ENCODE measurements at regions not wholly inside any gene's neighbourhood (a gene's known extent, or its start where the extent isn't known, plus 50 kb on each side); places are given as distances from the start of the nearest gene placed in this dataset.

DNA sequence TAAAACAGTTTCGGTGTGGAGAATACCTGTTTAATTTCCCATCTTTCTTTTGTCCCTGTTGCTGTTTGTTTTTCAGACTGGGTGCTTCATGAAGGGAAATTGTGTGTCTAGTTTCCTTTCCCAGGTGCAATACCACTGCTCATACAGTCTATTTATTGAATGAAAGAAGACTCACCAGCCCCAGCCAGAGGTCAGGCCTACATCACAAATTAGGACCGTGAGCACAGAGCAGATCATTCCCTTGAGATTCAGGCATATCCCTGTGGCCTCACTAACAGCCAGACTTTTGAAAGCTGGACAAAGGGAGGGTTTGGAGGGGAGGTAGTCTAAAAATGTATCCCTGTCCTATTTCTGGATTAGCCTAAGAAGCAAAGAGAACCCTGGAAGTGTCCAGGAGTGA, 278.9 kb downstream of the IRS1 start:
- Mint-ChIP-seq H3K4me1 (ENCODE audit: low read depth) (no peaks in the 10 kb centered on the region), H3K4me3 (no peak overlapping the region), H3K9me3 (ENCODE audit: low read depth) (peaks cover 5% of the 10 kb centered on the region), H3K27me3 (no peaks in the 10 kb centered on the region), H3K27ac (no peak overlapping the region), H3K36me3 (no peaks in the 10 kb centered on the region)

GRCh38 chr2:226515344-226516055, 284.1 kb downstream of the IRS1 start:
- peaks cover 10% of the 10 kb centered on the region for H3K27me3 Mint-ChIP-seq
- H3K9me3 Mint-ChIP-seq (ENCODE audit: low read depth) = no peaks in the 10 kb centered on the region
- H3K36me3 Mint-ChIP-seq = no peaks in the 10 kb centered on the region
- H3K27ac Mint-ChIP-seq = no peak overlapping the region
- H3K4me3 Mint-ChIP-seq = no peak overlapping the region
- H3K4me1 Mint-ChIP-seq (ENCODE audit: low read depth) = no peaks in the 10 kb centered on the region

DNA sequence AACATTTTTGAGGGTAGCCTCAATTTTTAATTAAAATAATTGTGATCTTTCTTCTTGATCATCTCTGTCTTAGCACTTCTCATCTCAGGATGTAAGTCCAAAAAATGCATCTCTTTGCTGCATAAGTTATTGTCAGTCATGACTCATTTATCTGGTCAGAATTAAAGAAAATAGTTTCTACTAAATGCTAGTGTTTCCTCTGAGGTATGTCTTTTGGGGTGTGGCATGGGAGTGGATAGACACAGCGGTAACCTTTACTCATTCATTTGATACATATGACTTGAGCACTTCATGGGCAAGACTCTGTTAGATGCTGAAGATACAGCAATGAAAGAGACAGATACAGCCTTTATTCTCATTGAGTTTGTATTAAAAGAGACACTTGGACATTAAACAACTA, 284.7 kb downstream of the IRS1 start:
- H3K27me3 Mint-ChIP-seq = peaks cover 10% of the 10 kb centered on the region
- H3K36me3 Mint-ChIP-seq = no peaks in the 10 kb centered on the region
- H3K4me1 Mint-ChIP-seq (ENCODE audit: low read depth) = no peaks in the 10 kb centered on the region
- H3K4me3 Mint-ChIP-seq = no peak overlapping the region
- H3K9me3 Mint-ChIP-seq (ENCODE audit: low read depth) = no peaks in the 10 kb centered on the region
- H3K27ac Mint-ChIP-seq = no peak overlapping the region

- Mint-ChIP-seq H3K9me3 (ENCODE audit: low read depth) (no peaks in the 10 kb centered on the region), H3K27me3 (peaks cover 12% of the 10 kb centered on the region), H3K36me3 (no peaks in the 10 kb centered on the region), H3K4me3 (no peak overlapping the region), H3K4me1 (ENCODE audit: low read depth) (no peaks in the 10 kb centered on the region), H3K27ac (no peak overlapping the region)
Measured at GRCh38 chr2:226511311-226511710, 288.3 kb downstream of the IRS1 start.

DNA sequence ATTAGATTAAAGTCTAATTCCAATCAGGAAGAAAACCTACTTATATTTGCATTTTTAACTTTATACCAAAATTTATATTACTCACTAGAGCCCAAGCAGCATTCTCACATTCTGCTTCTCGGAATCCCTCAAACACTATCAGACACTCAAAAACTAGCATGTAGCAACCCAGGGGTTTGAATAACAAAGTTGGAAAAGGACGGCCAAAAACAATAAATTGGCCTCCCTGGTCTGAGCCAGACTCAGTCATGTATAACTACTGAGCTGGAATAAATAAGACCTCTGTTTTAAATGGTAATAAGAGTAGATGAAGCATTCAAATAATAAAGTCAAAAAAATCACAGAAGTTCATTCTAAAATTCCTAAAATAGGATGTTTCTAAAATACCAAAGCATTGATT, 290.9 kb downstream of the IRS1 start:
- Mint-ChIP-seq H3K36me3 (no peaks in the 10 kb centered on the region), H3K4me3 (no peak overlapping the region), H3K9me3 (ENCODE audit: low read depth) (no peaks in the 10 kb centered on the region), H3K4me1 (ENCODE audit: low read depth) (no peaks in the 10 kb centered on the region), H3K27me3 (peaks cover 14% of the 10 kb centered on the region), H3K27ac (no peak overlapping the region)

DNA sequence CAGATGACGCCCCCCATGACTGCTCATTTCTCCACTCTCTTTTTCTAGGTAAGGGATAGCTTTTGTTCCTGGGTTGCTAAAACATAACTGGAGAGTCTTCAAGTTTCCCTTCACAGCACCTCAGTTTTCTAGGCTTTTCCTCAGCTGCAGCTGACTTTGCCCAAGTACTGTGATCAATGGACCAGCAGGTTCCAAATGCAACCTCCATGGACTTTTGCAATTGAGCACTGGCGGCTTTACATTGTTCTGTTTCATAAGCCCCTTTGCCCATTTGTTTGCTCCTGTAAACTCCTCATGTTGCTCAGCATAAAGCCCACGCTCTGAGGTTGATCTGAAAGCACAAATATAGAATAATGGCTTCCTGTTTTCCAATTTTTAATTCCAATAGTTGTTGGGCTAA, 291.6 kb downstream of the IRS1 start:
- Mint-ChIP-seq H3K27me3 (peaks cover 14% of the 10 kb centered on the region), H3K36me3 (no peaks in the 10 kb centered on the region), H3K27ac (no peak overlapping the region), H3K9me3 (ENCODE audit: low read depth) (no peaks in the 10 kb centered on the region), H3K4me1 (ENCODE audit: low read depth) (no peaks in the 10 kb centered on the region), H3K4me3 (no peak overlapping the region)

GRCh38 chr2:226497146-226497909, 302.3 kb downstream of the IRS1 start:
- no peak overlapping the region for H3K4me3 Mint-ChIP-seq
- H3K4me1 Mint-ChIP-seq (ENCODE audit: low read depth) = no peaks in the 10 kb centered on the region
- H3K27me3 Mint-ChIP-seq = peaks cover 7% of the 10 kb centered on the region
- H3K27ac Mint-ChIP-seq = no peak overlapping the region
- peaks cover 11% of the 10 kb centered on the region for H3K9me3 Mint-ChIP-seq (ENCODE audit: low read depth)
- H3K36me3 Mint-ChIP-seq = no peaks in the 10 kb centered on the region

- Mint-ChIP-seq H3K36me3 (no peaks in the 10 kb centered on the region), H3K27me3 (peaks cover 7% of the 10 kb centered on the region), H3K27ac (no peak overlapping the region), H3K4me3 (no peak overlapping the region), H3K9me3 (ENCODE audit: low read depth) (peaks cover 8% of the 10 kb centered on the region), H3K4me1 (ENCODE audit: low read depth) (no peaks in the 10 kb centered on the region)
Measured at GRCh38 chr2:226496273-226496550, 303.4 kb downstream of the IRS1 start.

- H3K27me3 Mint-ChIP-seq = peaks cover 3% of the 10 kb centered on the region
- H3K4me3 Mint-ChIP-seq = no peak overlapping the region
- no peaks in the 10 kb centered on the region for H3K36me3 Mint-ChIP-seq
- H3K9me3 Mint-ChIP-seq (ENCODE audit: low read depth) = peaks cover 4% of the 10 kb centered on the region
- no peaks in the 10 kb centered on the region for H3K4me1 Mint-ChIP-seq (ENCODE audit: low read depth)
- H3K27ac Mint-ChIP-seq = no peak overlapping the region
Measured at GRCh38 chr2:226495466-226496272, 304.0 kb downstream of the IRS1 start.

GRCh38 chr2:226491112-226491511, 308.5 kb downstream of the IRS1 start:
- Mint-ChIP-seq H3K36me3 (no peaks in the 10 kb centered on the region), H3K9me3 (ENCODE audit: low read depth) (no peaks in the 10 kb centered on the region), H3K27ac (no peak overlapping the region), H3K4me3 (no peak overlapping the region), H3K27me3 (peaks cover 5% of the 10 kb centered on the region), H3K4me1 (ENCODE audit: low read depth) (no peaks in the 10 kb centered on the region)

DNA sequence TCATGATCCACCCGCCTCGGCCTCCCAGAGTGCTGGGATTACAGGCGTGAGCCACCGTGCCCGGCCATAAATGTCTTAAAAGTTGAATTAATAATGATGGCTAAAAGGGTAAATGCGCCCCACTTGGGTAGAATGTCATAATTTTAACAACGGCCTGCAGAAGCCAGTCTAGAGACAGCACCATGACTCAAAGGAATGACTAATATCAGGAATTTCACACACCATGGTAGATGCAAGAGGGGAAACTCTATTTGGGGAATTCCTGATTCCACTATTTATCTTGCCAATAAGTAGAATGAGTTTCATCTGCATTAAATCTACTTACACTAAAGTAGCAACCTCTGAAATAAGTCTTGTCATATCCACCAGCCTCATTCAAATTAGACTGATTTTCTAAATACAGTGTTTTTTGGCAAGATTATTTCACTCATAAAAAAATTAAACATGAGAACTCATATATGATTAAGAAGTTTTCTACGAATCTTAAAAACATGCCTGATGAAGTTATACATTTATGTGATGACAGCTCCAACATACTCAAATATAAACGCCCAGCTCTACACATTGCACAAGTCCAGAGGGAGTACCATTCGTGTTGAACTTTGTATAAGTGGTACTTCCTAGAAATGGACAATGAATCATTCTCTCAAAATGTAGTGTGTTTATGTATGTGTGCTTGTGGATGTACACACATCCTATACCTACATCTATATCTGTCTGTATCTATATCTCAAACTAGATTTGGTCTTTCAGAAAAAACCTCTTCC, 309.7 kb downstream of the IRS1 start:
- Mint-ChIP-seq H3K36me3 (no peaks in the 10 kb centered on the region), H3K4me1 (ENCODE audit: low read depth) (no peaks in the 10 kb centered on the region), H3K27ac (no peak overlapping the region)

GRCh38 chr2:226488034-226488433, 311.6 kb downstream of the IRS1 start:
- Mint-ChIP-seq H3K9me3 (ENCODE audit: low read depth) (no peaks in the 10 kb centered on the region), H3K27me3 (peaks cover 7% of the 10 kb centered on the region), H3K36me3 (no peaks in the 10 kb centered on the region), H3K4me3 (no peak overlapping the region), H3K4me1 (ENCODE audit: low read depth) (no peaks in the 10 kb centered on the region), H3K27ac (no peak overlapping the region)

More for the DNA sequence above, 309.7 kb downstream of the IRS1 start:
- H3K9me3 Mint-ChIP-seq (ENCODE audit: low read depth) = no peaks in the 10 kb centered on the region
- H3K4me3 Mint-ChIP-seq = no peak overlapping the region
- peaks cover 5% of the 10 kb centered on the region for H3K27me3 Mint-ChIP-seq

DNA sequence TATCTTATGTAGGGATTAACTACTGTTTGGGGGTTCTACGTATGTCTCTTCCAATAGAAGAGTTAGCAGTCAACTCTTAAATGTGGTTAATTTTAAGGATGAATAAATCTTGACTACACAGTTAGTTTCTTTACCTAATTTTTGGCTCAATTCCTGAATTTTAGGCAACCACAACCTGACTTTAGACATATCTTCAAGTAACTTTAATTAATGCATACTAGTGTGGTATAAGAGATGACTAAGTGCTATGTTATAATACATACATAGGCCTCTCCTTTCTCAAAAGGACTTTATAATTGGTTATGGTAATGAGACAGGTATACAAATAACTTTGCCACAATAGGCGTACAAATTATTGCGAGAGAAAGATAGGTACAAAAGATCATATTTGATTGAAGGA, 312.0 kb downstream of the IRS1 start:
- Mint-ChIP-seq H3K27me3 (peaks cover 7% of the 10 kb centered on the region), H3K9me3 (ENCODE audit: low read depth) (no peaks in the 10 kb centered on the region), H3K4me3 (no peak overlapping the region), H3K36me3 (no peaks in the 10 kb centered on the region), H3K27ac (no peak overlapping the region), H3K4me1 (ENCODE audit: low read depth) (no peaks in the 10 kb centered on the region)

GRCh38 chr2:226483745-226484619, 315.6 kb downstream of the IRS1 start:
- Mint-ChIP-seq H3K4me3 (no peak overlapping the region), H3K27me3 (peaks cover 4% of the 10 kb centered on the region), H3K27ac (no peak overlapping the region), H3K9me3 (ENCODE audit: low read depth) (no peaks in the 10 kb centered on the region), H3K36me3 (no peaks in the 10 kb centered on the region), H3K4me1 (ENCODE audit: low read depth) (no peaks in the 10 kb centered on the region)

Measured in activated naive CD8-positive, alpha-beta T cell (primary cell).